ENCODE measurements at regions not wholly inside any gene's neighbourhood (a gene's known extent, or its start where the extent isn't known, plus 50 kb on each side); places are given as distances from the start of the nearest gene placed in this dataset.
"Not testable (repeated sequence)": the region's sequence is repeated elsewhere in the genome, so short reads cannot be mapped to it uniquely, and the experiment has no call there.

GRCh38 chr4:189566900-189567299, 373.8 kb upstream of the FRG1 start:
- H3K27ac ChIP-seq; H3K9me3 ChIP-seq; DNase-seq; H3K4me3 ChIP-seq; H3K36me3 ChIP-seq; H3K27me3 ChIP-seq; intact Hi-C loops (cut with DNase I); H3K4me1 ChIP-seq: not testable (repeated sequence)
- peak; percentile 83 for ATAC-seq

DNA sequence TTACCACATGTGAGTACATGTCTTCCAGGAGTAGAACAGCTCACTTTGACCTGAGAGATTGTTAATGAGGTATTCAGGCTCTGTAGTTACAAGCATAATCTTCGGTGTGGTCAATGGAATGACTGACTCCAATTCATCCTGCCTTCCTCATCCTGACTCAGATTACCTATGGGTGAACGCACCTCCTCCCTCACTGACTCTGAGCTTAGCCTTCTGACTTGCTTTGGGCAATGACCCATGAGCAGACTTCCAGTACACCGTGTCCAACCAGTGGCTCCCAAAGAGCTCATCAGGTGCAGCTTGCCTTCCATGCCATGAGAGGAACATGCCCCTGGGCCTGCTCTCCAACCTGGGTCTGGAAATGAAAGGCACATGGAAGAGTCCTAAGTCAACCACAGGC, 361.0 kb upstream of the FRG1 start:
- H3K27ac ChIP-seq; H3K27me3 ChIP-seq; intact Hi-C loops (cut with DNase I); H3K36me3 ChIP-seq; DNase-seq; H3K4me3 ChIP-seq; ATAC-seq; H3K4me1 ChIP-seq; H3K9me3 ChIP-seq: not testable (repeated sequence)

- H3K4me1 ChIP-seq; H3K36me3 ChIP-seq; H3K27me3 ChIP-seq; DNase-seq; H3K9me3 ChIP-seq; H3K4me3 ChIP-seq; intact Hi-C loops (cut with DNase I); H3K27ac ChIP-seq: not testable (repeated sequence)
- ATAC-seq: peak; percentile 28
These were observed 353.6 kb upstream of the FRG1 start for GRCh38 chr4:189586908-189587632.

GRCh38 chr4:189589201-189589600, 351.5 kb upstream of the FRG1 start:
- H3K4me3 ChIP-seq; H3K4me1 ChIP-seq; H3K27me3 ChIP-seq; H3K27ac ChIP-seq; ATAC-seq; H3K9me3 ChIP-seq; DNase-seq; intact Hi-C loops (cut with DNase I); H3K36me3 ChIP-seq: not testable (repeated sequence)

GRCh38 chr4:189592890-189593289, 347.8 kb upstream of the FRG1 start:
- H3K36me3 ChIP-seq: no peaks in the 10 kb centered on the region
- no peak overlapping the region for H3K27ac ChIP-seq
- DNase-seq: no peak
- no peaks in the 10 kb centered on the region for H3K27me3 ChIP-seq
- ATAC-seq: no peak
- intact Hi-C loops (cut with DNase I): no loop called here
- TF ChIP-seq, protein P1, sequence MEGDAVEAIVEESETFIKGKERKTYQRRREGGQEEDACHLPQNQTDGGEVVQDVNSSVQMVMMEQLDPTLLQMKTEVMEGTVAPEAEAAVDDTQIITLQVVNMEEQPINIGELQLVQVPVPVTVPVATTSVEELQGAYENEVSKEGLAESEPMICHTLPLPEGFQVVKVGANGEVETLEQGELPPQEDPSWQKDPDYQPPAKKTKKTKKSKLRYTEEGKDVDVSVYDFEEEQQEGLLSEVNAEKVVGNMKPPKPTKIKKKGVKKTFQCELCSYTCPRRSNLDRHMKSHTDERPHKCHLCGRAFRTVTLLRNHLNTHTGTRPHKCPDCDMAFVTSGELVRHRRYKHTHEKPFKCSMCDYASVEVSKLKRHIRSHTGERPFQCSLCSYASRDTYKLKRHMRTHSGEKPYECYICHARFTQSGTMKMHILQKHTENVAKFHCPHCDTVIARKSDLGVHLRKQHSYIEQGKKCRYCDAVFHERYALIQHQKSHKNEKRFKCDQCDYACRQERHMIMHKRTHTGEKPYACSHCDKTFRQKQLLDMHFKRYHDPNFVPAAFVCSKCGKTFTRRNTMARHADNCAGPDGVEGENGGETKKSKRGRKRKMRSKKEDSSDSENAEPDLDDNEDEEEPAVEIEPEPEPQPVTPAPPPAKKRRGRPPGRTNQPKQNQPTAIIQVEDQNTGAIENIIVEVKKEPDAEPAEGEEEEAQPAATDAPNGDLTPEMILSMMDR (IDR thresholded peaks at IDR 0.05): no peak
- no peak overlapping the region for H3K4me3 ChIP-seq
- H3K9me3 ChIP-seq: no peaks in the 10 kb centered on the region
- no peaks in the 10 kb centered on the region for H3K4me1 ChIP-seq

DNA sequence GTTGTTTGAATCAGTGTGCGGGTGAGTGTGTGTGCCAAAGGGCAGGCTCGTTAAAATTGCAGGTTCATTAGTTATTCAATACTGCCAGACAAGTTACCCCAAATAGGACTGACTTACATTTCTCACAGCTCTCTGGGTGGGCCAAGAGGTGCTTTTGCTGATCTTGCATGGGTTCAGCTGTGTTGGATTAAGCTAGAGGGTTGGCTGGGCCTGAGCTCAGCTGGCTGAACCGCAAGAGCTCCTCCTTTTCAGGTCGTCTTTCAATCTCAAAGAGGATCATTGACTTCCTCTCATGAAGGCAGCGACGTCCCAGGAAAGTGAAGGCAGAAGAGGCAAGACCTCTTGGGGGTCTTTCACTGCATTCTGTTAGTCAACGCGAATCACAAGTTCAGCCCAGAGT, 343.3 kb upstream of the FRG1 start:
- TF ChIP-seq, protein P1 (IDR thresholded peaks at IDR 0.05): no peak
- Histone ChIP-seq H3K4me1 (no peaks in the 10 kb centered on the region), H3K4me3 (no peak overlapping the region), H3K9me3 (no peaks in the 10 kb centered on the region), H3K27ac (no peak overlapping the region), H3K36me3 (no peaks in the 10 kb centered on the region), H3K27me3 (no peaks in the 10 kb centered on the region)
- DNase-seq: no peak
- intact Hi-C loops (cut with DNase I): no loop called here
- ATAC-seq: no peak

DNA sequence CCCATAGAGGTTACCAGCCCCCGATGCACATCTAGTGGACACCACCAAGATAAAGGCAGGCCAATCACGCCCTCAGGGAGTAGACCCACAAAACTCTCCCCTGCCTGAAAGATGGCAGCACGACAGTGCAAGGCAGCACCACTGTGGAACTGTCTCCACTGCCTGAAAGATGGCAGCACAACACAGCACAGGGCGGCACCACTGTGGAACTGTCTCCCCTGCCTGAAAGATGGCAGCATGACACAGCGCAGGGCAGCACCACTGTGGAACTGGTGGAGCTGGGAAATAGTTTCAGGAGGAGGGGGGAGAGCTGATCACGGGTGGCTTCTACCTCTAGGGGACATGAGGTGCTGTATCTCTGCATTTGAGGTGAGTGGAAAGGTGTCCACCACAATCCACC, 340.4 kb upstream of the FRG1 start:
- Histone ChIP-seq H3K4me3 (no peak overlapping the region), H3K9me3 (no peaks in the 10 kb centered on the region), H3K27ac (no peak overlapping the region), H3K4me1 (no peaks in the 10 kb centered on the region), H3K36me3 (no peaks in the 10 kb centered on the region), H3K27me3 (no peaks in the 10 kb centered on the region)
- DNase-seq (no peak), ATAC-seq (peak; percentile 6)
- intact Hi-C loops (cut with DNase I): no loop called here
- TF ChIP-seq, protein P1 (IDR thresholded peaks at IDR 0.05): no peak
